Astrocyte of the hippocampus (primary cell): ENCODE measurements at regions not wholly inside any gene's neighbourhood (a gene's known extent, or its start where the extent isn't known, plus 50 kb on each side); places are given as distances from the start of the nearest gene placed in this dataset.
"Not testable (repeated sequence)": the region's sequence is repeated elsewhere in the genome, so short reads cannot be mapped to it uniquely, and the experiment has no call there.

Experiments used
- DNase-seq: peaks from one replicate; pipeline ENCODE4 v3.0.0; 2011; ENCODE audit warnings: low read depth, low spot score

DNA sequence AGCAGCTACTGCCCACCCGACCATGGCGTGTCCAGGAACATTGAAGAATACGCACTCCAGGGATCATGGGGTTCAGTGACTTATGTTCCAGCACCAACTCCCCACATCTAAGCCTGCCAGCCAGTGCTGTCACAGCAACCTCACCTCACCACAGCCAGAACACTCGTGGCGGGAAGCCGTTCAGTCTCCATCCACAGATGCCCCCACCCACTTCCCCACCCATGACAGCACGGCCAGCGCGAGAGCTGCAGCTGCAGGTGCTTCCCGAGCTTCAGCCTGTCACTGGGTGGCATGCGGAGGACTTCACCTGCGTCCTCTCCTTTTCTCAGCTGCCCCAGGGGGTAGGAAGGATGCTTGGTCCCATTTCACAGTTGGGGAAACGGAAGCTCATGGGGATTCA is 50.3 kb downstream of the RBFOX3 start:
- no peak for DNase-seq

GRCh38 chr17:79559111-79559887 is 51.6 kb downstream of the RBFOX3 start:
- DNase-seq, result no peak

DNA sequence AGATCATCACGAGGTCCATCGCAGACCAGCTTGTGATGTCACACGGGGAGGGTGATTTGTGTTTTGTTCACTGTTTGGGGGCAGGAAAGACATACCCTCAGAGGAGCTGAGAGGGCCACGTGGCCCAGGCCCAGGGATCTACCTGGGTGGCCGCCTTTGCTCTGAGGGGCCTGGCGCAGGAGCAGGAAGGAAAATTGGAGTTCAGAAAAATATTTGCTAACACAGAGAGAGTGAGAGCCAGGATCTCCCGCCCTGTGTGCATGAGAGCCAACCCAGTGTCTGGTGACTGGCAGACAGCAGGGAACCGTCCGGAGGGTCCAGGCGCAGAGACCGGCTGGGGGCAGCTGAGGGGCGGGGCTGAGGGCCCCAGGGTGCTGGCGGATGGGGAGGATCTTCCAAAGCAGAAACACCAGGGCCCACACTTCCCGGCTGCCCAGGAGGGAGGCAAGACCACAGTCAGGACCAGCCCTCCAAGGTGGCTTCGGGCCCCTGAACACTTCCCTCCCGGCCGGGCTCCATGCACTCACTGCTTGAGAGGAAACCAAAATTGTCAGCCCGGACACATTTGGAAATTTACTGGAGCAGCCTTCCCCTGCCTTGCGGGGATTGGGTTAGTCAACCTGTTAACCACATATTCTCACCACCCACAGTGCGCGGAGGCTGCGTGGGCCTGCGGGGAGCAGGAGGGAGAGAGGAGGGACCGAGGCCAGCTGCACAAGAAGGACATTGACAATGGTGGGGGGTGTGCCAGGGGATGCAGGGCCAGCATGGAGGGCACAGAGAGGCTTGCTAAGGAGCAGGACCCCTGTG is 52.6 kb downstream of the RBFOX3 start:
- no peak for DNase-seq

DNA sequence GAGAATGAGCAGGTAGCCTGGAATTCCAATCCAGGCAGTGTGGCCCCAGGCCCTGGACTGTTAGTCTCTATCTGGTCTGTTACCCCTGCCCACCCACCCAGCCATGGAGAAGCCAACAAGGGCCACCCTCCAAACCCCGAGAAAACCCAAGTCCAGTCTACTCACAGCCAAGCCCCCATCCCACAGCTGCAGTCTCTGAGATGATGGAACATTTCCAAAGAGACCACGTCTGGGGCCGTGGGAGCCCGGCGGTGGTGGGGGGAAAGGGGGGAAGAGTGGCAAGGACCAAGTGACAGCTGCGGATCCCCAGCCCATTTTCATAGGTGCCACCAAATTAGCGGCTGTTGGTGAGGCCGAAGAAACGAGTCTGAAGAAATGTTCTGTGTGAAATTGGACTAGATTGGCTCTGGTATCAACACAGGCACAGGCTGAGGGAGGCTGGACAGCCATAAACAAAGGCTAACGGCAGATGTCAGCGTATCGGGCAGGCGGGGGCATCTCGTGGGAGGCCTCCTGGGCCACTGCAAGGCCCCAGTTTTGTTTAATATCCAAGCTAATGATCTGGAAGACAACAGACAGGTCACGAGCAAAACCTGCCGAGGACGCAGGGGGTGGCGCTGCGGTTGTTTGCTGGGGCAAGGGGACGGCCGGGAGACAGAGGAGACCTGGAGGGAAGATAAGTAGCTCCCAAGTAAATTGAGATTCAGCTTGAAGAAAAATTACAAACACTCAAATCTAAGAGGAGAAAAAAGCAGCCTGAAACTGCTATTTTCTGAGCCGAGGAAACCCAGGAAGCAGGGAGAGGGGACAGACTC is 53.4 kb downstream of the RBFOX3 start:
- DNase-seq, result no peak

DNA sequence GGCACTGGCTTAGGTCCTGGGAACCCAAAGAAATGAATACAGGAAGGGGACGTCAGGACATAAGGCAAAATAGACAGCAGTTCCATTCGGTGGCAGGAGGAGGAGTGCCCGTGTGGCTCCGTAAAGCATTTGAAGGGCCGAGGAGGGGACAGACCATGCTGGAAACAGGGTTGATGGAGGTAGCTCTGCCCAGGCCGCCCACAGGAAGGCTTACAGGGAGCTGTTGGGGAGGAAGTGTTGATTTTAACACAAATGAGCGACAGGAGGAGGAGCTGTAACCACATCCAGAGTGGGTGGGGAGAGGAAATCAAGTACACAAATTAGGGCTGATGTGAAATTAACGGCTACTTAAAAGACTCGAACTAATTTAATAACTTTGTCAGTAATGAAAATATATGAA is 54.6 kb downstream of the RBFOX3 start:
- DNase-seq, result no peak

DNA sequence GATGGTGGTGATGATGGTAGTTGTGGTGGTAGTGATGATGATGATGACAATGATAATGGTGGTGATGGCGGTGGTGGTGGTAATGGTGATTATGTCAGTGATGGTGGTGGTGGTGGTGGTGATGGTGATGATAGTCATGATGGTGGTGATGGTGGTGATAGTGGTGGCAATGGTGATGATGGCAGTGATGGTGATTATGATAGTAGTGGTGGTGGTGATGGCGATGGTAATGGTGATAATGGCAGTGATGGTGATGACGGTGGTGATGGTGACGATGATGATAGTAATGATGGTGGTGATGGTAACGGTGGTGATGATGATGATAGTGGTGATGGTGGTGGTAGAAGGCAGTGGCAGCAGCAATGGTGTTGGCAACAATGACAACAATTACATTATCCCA is 55.3 kb downstream of the RBFOX3 start:
- no peak for DNase-seq

DNA sequence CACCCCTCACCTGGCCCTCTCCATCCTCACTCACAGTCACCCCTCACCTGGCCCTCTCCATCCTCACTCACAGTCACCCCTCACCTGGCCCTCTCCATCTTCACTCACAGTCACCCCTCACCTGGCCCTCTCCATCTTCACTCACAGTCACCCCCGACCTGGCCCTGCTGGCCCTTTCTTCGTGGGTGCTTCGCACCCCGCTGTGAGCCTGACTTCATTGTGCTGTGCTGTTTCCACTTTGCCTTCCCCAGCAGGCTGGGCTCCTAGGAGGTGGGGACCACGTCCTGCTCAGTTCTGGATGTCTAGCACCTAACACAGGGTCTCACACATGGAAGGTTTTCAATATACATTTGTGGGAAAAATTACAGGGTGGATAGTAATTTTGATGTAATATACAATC is 56.5 kb downstream of the RBFOX3 start:
- not testable (repeated sequence) for DNase-seq

DNA sequence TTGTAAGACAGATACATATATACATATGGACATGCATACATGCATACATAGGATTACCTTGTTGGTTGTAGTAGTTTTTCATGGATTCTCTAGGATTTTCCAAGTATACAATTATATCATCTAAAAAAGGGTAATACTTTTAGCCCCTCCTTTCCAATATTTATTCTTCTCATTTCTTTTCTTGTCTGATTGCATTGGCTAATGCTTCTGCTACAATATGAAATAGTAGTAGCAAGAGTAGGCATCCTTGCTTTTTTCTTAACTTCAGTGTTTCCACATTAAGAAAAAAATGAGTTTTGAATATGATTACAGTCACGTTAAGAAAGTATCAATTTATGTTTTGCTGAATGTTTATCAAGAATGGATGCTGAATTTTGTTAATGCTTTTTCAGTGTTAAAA is 58.0 kb downstream of the RBFOX3 start:
- no peak for DNase-seq

DNA sequence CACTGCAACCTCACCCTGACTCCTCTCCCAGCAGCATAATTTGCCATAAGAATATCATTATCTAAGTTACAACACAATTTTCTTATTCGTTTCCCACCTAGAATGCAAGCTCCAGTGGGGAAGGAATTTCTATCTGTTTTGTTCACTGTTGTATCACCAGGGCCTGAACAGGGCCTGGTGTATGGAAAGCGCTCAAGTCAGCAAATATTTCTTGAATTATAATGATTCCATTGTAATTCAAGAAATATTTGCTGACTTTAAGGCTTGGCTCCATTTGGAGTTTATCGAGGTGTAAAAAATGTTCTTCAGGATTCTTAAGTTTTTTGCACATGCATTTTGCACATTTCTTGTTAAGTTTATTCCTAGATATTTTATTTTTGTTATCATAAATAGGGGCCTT is 58.4 kb downstream of the RBFOX3 start:
- DNase-seq, result no peak

- no peak for DNase-seq
These were observed 61.5 kb downstream of the RBFOX3 start for GRCh38 chr17:79549141-79549915.

DNA sequence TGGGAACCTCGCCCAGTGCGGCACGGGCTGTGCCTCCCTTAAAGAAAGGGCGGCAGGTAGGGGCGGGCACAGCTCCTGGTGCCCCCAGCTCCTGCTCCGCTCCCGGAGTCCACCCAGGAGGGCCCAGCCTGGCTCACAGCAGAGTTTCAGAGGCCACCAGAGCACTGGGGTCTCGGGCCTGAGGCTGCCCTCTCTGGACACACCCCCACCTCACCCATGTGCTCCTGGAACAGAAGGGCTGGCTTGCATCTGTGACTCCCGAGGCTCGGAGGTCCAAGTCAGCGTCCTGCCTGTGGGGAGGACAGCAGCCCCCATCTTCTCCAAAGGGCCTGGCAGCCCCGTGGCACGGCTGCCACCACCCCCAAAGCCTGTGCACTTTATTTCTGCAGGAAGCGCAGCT is 62.7 kb downstream of the RBFOX3 start:
- no peak for DNase-seq

GRCh38 chr17:79547586-79547985 is 63.3 kb downstream of the RBFOX3 start:
- no peak for DNase-seq

DNA sequence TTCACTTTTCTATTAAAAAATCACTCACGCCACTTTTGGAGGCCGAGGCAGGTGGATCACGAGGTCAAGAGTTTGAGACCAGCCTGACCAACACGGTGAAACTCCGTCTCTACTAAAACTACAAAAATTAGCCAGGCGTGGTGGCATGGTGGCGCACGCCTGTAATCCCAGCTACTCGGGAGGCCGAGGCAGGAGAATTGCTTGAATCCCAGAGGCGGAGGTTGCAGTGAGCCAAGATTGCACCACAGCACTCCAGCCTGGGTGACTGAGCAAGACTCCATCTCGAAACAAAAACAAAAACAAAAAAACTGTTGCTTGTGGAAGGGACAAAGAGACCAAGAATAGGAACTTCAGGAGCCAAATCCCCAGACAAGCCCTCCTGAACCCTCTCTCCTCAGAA is 63.7 kb downstream of the RBFOX3 start:
- DNase-seq, result not testable (repeated sequence)

DNA sequence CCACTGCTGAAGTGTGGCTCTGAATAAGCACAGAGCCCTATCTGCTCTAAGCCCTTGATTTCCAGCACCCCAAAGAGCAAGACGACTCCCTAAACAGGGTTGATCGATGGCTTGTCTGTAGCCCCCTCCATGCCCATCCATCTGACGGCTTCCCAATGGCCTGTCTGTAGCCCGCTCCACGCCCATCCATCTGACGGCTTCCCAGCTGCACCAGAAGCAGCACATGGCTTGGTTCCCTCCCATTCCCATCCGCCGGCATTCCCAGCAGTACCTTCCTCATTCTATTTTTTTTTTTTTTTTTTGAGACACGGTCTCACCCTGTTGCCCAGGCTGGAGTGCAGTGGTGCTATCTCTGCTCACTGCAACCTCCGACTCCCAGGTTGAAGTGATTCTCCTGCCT is 64.5 kb downstream of the RBFOX3 start:
- no peak for DNase-seq

DNA sequence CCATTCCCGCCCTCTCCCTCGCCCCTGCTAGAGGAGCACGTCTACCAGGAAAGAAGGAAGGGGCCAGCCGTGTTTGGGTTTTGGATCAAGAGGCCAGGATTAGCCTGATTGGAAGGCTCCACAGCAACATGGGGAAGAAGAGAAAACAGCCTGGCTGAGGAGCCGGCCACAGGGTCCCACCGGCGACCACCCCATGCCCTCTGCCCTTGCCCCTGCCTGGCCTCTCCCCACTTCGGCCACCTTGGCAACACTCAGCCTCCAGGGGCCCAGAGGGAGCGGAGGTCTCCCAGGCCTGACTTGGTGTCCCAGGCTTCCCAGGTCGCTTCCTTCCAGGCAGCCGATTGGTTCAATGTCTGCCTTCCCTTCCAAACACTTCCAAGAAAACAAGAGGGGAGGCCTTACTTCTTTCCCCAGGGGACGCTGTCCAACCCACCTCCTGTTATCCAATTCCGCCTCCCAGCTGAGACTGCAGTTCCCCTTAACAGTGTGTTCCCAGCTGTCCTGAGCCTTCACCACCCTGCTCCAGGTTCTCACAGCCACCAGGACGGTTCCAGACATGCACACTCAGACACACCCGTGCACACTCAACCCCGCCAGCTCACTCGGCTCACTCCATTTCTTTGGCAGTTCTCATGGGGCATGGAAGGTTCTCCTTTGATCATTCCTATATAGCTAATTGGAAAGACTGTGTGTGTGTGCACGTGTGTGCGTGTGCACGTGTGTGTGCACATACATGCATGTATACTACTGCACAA is 65.4 kb downstream of the RBFOX3 start:
- no peak for DNase-seq

GRCh38 chr17:79544142-79544914 is 66.5 kb downstream of the RBFOX3 start:
- DNase-seq, result no peak

DNA sequence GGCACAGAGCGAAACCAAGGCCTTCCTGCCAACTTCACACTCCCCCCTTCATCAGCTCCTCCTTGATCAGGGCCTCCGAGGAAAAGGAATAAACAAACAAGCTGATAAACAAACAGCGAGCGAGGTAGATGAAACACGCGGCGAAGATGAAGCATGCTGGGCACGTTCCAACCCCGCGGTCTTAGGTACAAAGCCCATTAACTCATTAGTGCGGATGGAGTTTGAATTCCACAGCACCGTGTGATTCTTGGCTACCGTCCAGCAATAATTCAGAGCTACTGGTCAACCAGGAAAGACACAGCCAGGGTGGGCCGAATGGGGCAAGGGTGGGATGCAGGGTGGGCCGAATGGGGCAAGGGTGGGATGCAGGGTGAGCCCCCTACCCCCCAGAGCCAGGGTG is 67.3 kb downstream of the RBFOX3 start:
- peak; percentile 69 for DNase-seq

DNA sequence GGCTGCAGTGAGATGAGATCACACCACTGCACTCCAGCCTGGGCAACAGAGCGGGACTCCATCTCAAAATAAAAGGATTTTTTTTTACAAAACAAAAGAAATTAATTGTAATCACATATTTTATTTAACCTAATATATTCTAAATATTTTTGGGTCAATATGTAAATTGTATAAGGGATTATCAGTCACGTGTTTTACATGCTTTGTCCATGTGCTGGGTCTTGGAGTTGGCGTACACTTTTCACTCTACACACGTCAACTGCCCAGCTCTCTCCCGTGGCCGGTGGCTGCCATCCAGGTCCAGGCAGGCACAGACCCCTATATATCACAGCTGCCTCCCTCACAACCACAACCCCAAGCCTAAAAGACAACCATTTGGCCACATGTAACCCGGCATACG is 68.1 kb downstream of the RBFOX3 start:
- no peak for DNase-seq

DNA sequence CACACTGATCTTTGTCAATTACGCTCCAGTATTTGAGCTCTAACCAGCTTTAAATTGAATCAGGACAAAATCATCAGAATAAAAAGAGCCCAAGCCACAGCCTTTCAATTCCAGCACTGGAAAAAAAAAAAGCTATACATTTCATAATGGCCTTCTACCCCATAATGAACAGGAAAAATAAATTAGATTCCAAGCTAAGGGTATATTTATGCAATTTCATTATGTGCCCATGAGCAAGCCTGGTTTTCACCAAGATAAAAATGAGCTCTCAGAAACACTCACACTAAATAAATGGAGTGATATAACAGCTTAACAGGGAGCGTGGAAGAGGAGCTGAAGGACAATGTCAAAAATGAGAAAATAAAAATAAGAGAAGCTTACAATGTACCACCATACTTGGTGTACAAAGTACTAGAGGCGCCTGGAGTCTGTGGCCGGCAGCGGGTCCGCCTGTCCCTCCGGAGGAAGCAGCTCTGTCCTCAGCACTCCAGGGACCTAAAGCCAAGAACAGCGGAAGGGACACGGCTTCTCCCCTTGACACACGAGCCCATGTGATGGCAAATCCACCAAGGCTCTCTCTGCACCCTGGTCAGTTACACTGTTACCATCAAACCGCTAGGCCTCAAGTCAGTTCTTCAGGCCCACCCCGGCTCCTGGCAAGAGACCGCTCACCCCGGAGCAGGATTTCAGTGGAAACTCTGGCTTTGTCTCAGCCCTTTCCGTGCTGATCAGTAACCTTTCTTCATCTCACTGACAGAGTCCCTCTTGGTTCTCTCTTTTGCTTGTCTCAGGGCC is 69.6 kb downstream of the RBFOX3 start:
- no peak for DNase-seq
